Peyer's patch (tissue), 4 donors: ENCODE measurements at regions not wholly inside any gene's neighbourhood (a gene's known extent, or its start where the extent isn't known, plus 50 kb on each side); places are given as distances from the start of the nearest gene placed in this dataset.

Source experiments
- POLR2A ChIP-seq, 2 donors: fragments of 450-650 bp; IDR thresholded peaks; one replicate each; pipeline ENCODE4 v1.5.1; 2017; ENCODE audit warnings: antibody characterized with exemption in 2 of 2, mild to moderate bottlenecking in 2 of 2, moderate library complexity in 2 of 2
- TF ChIP-seq, protein P1 (sequence below), 6 experiments: fragments of 450-650 bp in 4 of 6; fragments of 200-600 bp in 2 of 6; sonication (generic) in 1 of 6; IDR thresholded peaks; one replicate each; pipeline ENCODE4 v1.5.1; 2017 to 2019; ENCODE audit warnings: antibody characterized with exemption in 6 of 6, mild to moderate bottlenecking in 3 of 6, moderate library complexity in 1 of 6

DNA sequence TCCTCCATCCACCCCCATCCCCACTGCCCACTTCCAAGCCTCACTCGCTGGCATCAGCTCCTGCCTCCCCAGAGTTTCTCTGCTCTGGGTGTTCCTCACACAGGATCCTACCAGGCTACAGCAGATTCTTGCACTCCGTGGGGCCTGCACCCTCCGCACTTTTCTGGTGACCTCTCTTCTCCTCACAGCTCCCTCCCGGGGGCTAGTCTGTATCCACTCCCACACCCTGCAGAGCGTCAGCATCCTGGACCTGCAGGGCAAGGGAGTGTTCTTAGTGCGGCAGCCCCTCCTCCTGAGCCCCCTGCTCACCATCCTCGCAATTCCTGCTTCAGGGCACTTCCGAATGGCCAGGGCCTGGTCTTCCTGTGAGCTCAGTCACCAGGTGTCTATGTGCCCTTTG, 224.2 kb downstream of the DLL1 start:
- TF ChIP-seq, protein P1, sequence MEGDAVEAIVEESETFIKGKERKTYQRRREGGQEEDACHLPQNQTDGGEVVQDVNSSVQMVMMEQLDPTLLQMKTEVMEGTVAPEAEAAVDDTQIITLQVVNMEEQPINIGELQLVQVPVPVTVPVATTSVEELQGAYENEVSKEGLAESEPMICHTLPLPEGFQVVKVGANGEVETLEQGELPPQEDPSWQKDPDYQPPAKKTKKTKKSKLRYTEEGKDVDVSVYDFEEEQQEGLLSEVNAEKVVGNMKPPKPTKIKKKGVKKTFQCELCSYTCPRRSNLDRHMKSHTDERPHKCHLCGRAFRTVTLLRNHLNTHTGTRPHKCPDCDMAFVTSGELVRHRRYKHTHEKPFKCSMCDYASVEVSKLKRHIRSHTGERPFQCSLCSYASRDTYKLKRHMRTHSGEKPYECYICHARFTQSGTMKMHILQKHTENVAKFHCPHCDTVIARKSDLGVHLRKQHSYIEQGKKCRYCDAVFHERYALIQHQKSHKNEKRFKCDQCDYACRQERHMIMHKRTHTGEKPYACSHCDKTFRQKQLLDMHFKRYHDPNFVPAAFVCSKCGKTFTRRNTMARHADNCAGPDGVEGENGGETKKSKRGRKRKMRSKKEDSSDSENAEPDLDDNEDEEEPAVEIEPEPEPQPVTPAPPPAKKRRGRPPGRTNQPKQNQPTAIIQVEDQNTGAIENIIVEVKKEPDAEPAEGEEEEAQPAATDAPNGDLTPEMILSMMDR (IDR thresholded peaks at IDR 0.05), result no peak
- no peak for TF ChIP-seq POLR2A (IDR thresholded peaks at IDR 0.05)
